ENCODE measurements at regions not wholly inside any gene's neighbourhood (a gene's known extent, or its start where the extent isn't known, plus 50 kb on each side); places are given as distances from the start of the nearest gene placed in this dataset.

- DNase-seq (ENCODE audit: low spot score), result no peak
Measured at GRCh38 chr7:25636168-25636567, 407.9 kb upstream of the NPVF start.

GRCh38 chr7:25636871-25637283 is 408.6 kb upstream of the NPVF start:
- no peak for DNase-seq (ENCODE audit: low spot score)

- DNase-seq (ENCODE audit: low spot score), result no peak
Measured at GRCh38 chr7:25638068-25638467, 409.8 kb upstream of the NPVF start.

GRCh38 chr7:25638590-25639244 is 410.4 kb upstream of the NPVF start:
- no peak for DNase-seq (ENCODE audit: low spot score)

GRCh38 chr7:25642849-25643248 is 414.6 kb upstream of the NPVF start:
- no peak for DNase-seq (ENCODE audit: low spot score)

GRCh38 chr7:25643286-25643685 is 415.0 kb upstream of the NPVF start:
- no peak for DNase-seq (ENCODE audit: low spot score)

GRCh38 chr7:25643770-25644394 is 415.6 kb upstream of the NPVF start:
- DNase-seq (ENCODE audit: low spot score), result no peak

- DNase-seq (ENCODE audit: low spot score), result no peak
Measured at GRCh38 chr7:25646726-25647413, 418.6 kb upstream of the NPVF start.

GRCh38 chr7:25647872-25648271 is 419.6 kb upstream of the NPVF start:
- DNase-seq (ENCODE audit: low spot score), result no peak

GRCh38 chr7:25652366-25652765 is 424.1 kb upstream of the NPVF start:
- DNase-seq (ENCODE audit: low spot score), result no peak

GRCh38 chr7:25653384-25653783 is 425.1 kb upstream of the NPVF start:
- no peak for DNase-seq (ENCODE audit: low spot score)

- no peak for DNase-seq (ENCODE audit: low spot score)
Measured at GRCh38 chr7:25656071-25656470, 427.8 kb upstream of the NPVF start.

- peak; percentile 40 for DNase-seq (ENCODE audit: low spot score)
Measured at GRCh38 chr7:25656581-25657026, 428.3 kb upstream of the NPVF start.

- DNase-seq (ENCODE audit: low spot score), result no peak
Measured at GRCh38 chr7:25658375-25658774, 430.1 kb upstream of the NPVF start.

GRCh38 chr7:25659841-25660240 is 431.6 kb upstream of the NPVF start:
- DNase-seq (ENCODE audit: low spot score), result no peak

GRCh38 chr7:25662841-25663800 is 434.8 kb upstream of the NPVF start:
- no peak for DNase-seq (ENCODE audit: low spot score)

- no peak for DNase-seq (ENCODE audit: low spot score)
Measured at GRCh38 chr7:25663877-25664276, 435.6 kb upstream of the NPVF start.

GRCh38 chr7:25664593-25664992 is 436.3 kb upstream of the NPVF start:
- no peak for DNase-seq (ENCODE audit: low spot score)

- no peak for DNase-seq (ENCODE audit: low spot score)
Measured at GRCh38 chr7:25665374-25665773, 437.1 kb upstream of the NPVF start.

- no peak for DNase-seq (ENCODE audit: low spot score)
Measured at GRCh38 chr7:25665903-25666670, 437.8 kb upstream of the NPVF start.

- DNase-seq (ENCODE audit: low spot score), result no peak
Measured at GRCh38 chr7:25666671-25667060, 438.4 kb upstream of the NPVF start.
